Keratinocyte (primary cell): ENCODE measurements at regions not wholly inside any gene's neighbourhood (a gene's known extent, or its start where the extent isn't known, plus 50 kb on each side); places are given as distances from the start of the nearest gene placed in this dataset.

Experiments
- CTCF ChIP-seq, 3 experiments: IDR thresholded peaks in 1 of 3; conservative IDR thresholded peaks in 1 of 3; optimal IDR thresholded peaks in 1 of 3; 2 replicates in 2 of 3; 3 replicates in 1 of 3; pipeline versions ENCODE3 to v1.5.1; 2011; ENCODE audit warnings: low read length in 3 of 3, mild to moderate bottlenecking in 3 of 3, moderate library complexity in 2 of 3, control low read depth in 1 of 3, inconsistent platforms in 1 of 3; ENCODE audit not compliant: insufficient read depth in 2 of 3; ENCODE audit errors: extremely low read depth in 1 of 3
- EZH2 ChIP-seq: IDR thresholded peaks from one replicate; pipeline ENCODE4 v1.6.1; 2012; ENCODE audit warnings: inconsistent platforms, mild to moderate bottlenecking, low read length, moderate library complexity

GRCh38 chr2:48874282-48874681 is 118.8 kb upstream of the LHCGR start:
- TF ChIP-seq CTCF (optimal IDR thresholded peaks at IDR 0.05 in 1 of 3, IDR thresholded peaks at IDR 0.05 in 1 of 3, conservative IDR thresholded peaks at IDR 0.05 in 1 of 3; ENCODE audit: extremely low read depth in 1 of 3, insufficient read depth in 2 of 3, low read length in 3 of 3), result no peak
- no peak for TF ChIP-seq EZH2
